Liver (tissue), 3 donors: ENCODE measurements at regions not wholly inside any gene's neighbourhood (a gene's known extent, or its start where the extent isn't known, plus 50 kb on each side); places are given as distances from the start of the nearest gene placed in this dataset.

ENCODE experiments used
- CTCF ChIP-seq: fragments of 150-350 bp; IDR thresholded peaks from 2 replicates; pipeline ENCODE4 v1.5.1; 2017; ENCODE audit warnings: improper control_type of control experiment, low read depth, low read length; ENCODE audit not compliant: missing input control
- MAX ChIP-seq: IDR thresholded peaks from 2 replicates; pipeline ENCODE4 v1.6.1; 2016; ENCODE audit warnings: antibody characterized with exemption
- NR2F2 ChIP-seq: IDR thresholded peaks from 2 replicates; pipeline ENCODE4 v1.6.1; 2016; ENCODE audit warnings: antibody characterized with exemption
- RAD21 ChIP-seq, 2 donors: IDR thresholded peaks; 2 replicates each; pipeline ENCODE4 v1.6.1; 2016; ENCODE audit warnings: antibody characterized with exemption in 2 of 2, mild to moderate bottlenecking in 2 of 2
- TAF1 ChIP-seq: conservative IDR thresholded peaks from 2 replicates; pipeline ENCODE4 v1.6.1; 2016; ENCODE audit warnings: antibody characterized with exemption, mild to moderate bottlenecking
- donor health status: healthy.
- donor health status: healthy.

- TF ChIP-seq CTCF (no peak), NR2F2 (no peak), MAX (no peak), TAF1 (no peak), RAD21 (IDR thresholded peaks at IDR 0.05) (no peak)
Measured at GRCh38 chr6:2551705-2552104, 199.0 kb downstream of the MYLK4 start.
